ENCODE measurements at regions not wholly inside any gene's neighbourhood (a gene's known extent, or its start where the extent isn't known, plus 50 kb on each side); places are given as distances from the start of the nearest gene placed in this dataset.

- no peak for DNase-seq
- intact Hi-C loops (cut with DNase I; ENCODE audit: low total_unique reads) = no loop called here
Observed at GRCh38 chr12:90058704-90059103, 350.1 kb upstream of the ATP2B1 start.

DNA sequence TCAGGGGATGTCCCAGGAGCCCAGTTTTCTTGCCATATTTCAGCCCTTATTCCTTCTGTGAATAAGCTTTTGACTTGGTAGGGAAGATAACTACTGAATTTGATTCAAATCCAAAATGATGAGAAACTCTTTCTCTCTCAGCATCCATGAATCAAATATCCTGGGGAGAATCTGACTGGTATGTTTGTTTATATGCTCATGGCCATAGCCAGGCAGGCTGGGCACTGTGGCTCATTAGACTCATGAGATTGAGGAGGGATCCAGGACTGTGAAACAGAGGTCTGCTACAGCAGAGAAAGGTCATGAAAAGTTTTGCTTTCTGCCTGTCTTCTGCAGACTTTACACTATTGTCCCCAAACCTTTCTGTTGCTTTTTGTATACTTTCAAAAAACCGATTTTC is 346.4 kb upstream of the ATP2B1 start:
- Histone ChIP-seq H3K4me3 (no peak overlapping the region), H3K27ac (no peak overlapping the region), H3K9me3 (no peaks in the 10 kb centered on the region), H3K4me1 (peaks cover 0 to 2% (median 0%) of the 10 kb centered on the region in 6 donors), H3K27me3 (replicated peaks in 1 of 7) (no peaks in the 10 kb centered on the region), H3K36me3 (no peaks in the 10 kb centered on the region)
- WGBS, 5 donors = 83 to 96% (median 94%) methylated on average over 1 of the region's 1 CpG
- intact Hi-C loops (cut with DNase I; ENCODE audit: low total_unique reads) = no loop called here
- TF ChIP-seq POLR2A (IDR thresholded peaks at IDR 0.05) = no peak
- no peak for TF ChIP-seq POLR2AphosphoS5 (IDR thresholded peaks at IDR 0.05)
- TF ChIP-seq, protein P1, sequence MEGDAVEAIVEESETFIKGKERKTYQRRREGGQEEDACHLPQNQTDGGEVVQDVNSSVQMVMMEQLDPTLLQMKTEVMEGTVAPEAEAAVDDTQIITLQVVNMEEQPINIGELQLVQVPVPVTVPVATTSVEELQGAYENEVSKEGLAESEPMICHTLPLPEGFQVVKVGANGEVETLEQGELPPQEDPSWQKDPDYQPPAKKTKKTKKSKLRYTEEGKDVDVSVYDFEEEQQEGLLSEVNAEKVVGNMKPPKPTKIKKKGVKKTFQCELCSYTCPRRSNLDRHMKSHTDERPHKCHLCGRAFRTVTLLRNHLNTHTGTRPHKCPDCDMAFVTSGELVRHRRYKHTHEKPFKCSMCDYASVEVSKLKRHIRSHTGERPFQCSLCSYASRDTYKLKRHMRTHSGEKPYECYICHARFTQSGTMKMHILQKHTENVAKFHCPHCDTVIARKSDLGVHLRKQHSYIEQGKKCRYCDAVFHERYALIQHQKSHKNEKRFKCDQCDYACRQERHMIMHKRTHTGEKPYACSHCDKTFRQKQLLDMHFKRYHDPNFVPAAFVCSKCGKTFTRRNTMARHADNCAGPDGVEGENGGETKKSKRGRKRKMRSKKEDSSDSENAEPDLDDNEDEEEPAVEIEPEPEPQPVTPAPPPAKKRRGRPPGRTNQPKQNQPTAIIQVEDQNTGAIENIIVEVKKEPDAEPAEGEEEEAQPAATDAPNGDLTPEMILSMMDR (IDR thresholded peaks at IDR 0.05 in 8 of 11, conservative IDR thresholded peaks at IDR 0.05 in 3 of 11) = no peak
- no peak for DNase-seq

More at GRCh38 chr12:90058704-90059103, 350.1 kb upstream of the ATP2B1 start:
- no peaks in the 10 kb centered on the region for H3K36me3 ChIP-seq
- H3K27me3 ChIP-seq (replicated peaks in 1 of 7) = no peaks in the 10 kb centered on the region
- H3K4me1 ChIP-seq = peaks cover 0 to 3% (median 0%) of the 10 kb centered on the region in 6 donors
- TF ChIP-seq POLR2AphosphoS5 (IDR thresholded peaks at IDR 0.05) (no peak), POLR2A (IDR thresholded peaks at IDR 0.05) (no peak)
- TF ChIP-seq, protein P1 (IDR thresholded peaks at IDR 0.05 in 8 of 11, conservative IDR thresholded peaks at IDR 0.05 in 3 of 11) = no peak
- H3K27ac ChIP-seq = peak overlapping the region in 1 of 8 donors; percentile 9
- WGBS, 5 donors = 41 to 67% (median 60%) methylated on average over 1 of the region's 1 CpG
- no peaks in the 10 kb centered on the region for H3K9me3 ChIP-seq
- H3K4me3 ChIP-seq = no peak overlapping the region

DNA sequence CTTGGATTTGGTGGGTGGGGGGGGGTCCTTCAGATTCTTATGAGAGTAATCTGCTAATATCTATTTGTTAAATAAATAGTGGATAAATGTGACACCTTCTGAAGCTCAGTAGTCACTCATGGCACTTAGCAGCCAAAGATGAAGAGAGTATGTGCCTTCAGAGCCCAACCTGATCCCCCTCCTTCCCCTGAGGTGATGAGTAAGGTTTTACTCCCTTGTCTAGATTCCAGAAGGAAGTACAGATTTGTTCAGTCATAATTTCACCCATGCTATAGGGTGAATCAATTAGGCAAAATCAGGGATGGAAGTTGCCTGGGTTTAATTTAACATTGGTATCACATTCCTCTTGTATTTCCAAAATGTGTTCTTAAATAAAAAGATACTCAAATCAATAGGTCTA is 340.3 kb upstream of the ATP2B1 start:
- Histone ChIP-seq H3K9me3 (no peaks in the 10 kb centered on the region), H3K4me3 (no peak overlapping the region), H3K27me3 (replicated peaks in 1 of 7) (no peaks in the 10 kb centered on the region), H3K36me3 (no peaks in the 10 kb centered on the region), H3K27ac (no peak overlapping the region), H3K4me1 (no peaks in the 10 kb centered on the region)
- DNase-seq = no peak
- TF ChIP-seq POLR2A (IDR thresholded peaks at IDR 0.05) (no peak), POLR2AphosphoS5 (IDR thresholded peaks at IDR 0.05) (no peak)
- TF ChIP-seq, protein P1 (IDR thresholded peaks at IDR 0.05 in 8 of 11, conservative IDR thresholded peaks at IDR 0.05 in 3 of 11) = no peak
- intact Hi-C loops (cut with DNase I; ENCODE audit: low total_unique reads) = no loop called here

DNA sequence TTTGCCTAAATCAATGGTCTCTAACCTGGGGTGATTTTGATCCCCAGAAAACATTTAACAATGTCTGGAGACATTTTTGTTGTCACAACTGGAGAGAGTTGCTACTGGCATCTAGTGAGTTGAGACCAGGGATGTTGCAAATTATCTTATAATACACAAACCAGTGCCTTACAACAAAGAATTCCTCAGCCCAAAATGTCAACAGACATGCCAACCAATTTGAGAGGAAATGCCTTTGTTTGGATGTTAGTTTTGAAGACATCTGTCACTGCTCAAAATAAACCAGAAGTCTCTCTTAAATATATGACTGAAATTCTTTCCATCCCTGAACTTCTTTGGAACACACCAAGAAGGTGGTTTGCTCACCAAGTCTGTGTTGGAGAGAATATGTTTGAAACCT is 336.9 kb upstream of the ATP2B1 start:
- Histone ChIP-seq H3K4me3 (no peak overlapping the region), H3K27ac (no peak overlapping the region), H3K9me3 (no peaks in the 10 kb centered on the region), H3K36me3 (no peaks in the 10 kb centered on the region), H3K27me3 (replicated peaks in 1 of 7) (no peaks in the 10 kb centered on the region), H3K4me1 (no peaks in the 10 kb centered on the region)
- no peak for DNase-seq
- no peak for TF ChIP-seq POLR2AphosphoS5 (IDR thresholded peaks at IDR 0.05)
- TF ChIP-seq, protein P1 (IDR thresholded peaks at IDR 0.05 in 8 of 11, conservative IDR thresholded peaks at IDR 0.05 in 3 of 11) = no peak
- no peak for TF ChIP-seq POLR2A (IDR thresholded peaks at IDR 0.05)
- intact Hi-C loops (cut with DNase I; ENCODE audit: low total_unique reads) = no loop called here

All from spleen (tissue), 11 donors.